ENCODE measurements at regions not wholly inside any gene's neighbourhood (a gene's known extent, or its start where the extent isn't known, plus 50 kb on each side); places are given as distances from the start of the nearest gene placed in this dataset.
"Not testable (repeated sequence)": the region's sequence is repeated elsewhere in the genome, so short reads cannot be mapped to it uniquely, and the experiment has no call there.

- no peak for DNase-seq
Observed at GRCh38 chr7:10648289-10648688, 325.4 kb upstream of the PHF14 start.

- DNase-seq: not testable (repeated sequence)
Observed at GRCh38 chr7:10649120-10649519, 324.6 kb upstream of the PHF14 start.

DNA sequence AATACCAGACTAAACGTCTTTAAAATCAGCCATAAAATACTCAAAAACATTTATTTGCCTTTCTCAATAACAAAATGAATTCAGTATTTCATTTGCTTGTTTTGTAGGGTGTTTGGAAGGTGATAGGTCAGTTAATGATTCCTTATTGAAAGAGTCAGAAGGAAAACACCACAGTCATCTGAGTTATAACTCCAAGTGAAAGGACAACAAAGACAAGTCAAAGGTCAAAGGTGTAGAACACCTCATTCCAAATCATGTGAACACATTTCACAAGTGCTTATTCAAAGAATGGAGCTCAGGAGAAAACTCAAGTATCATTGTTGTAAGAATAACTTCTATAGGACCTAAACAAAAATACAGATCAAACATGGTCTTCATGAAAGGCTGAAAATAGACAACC lies 318.6 kb upstream of the PHF14 start:
- no peak for DNase-seq

GRCh38 chr7:10657201-10657600 lies 316.5 kb upstream of the PHF14 start:
- DNase-seq: no peak

- no peak for DNase-seq
Observed at GRCh38 chr7:10657837-10658236, 315.8 kb upstream of the PHF14 start.

- no peak for DNase-seq
Observed at GRCh38 chr7:10662491-10662890, 311.2 kb upstream of the PHF14 start.

DNA sequence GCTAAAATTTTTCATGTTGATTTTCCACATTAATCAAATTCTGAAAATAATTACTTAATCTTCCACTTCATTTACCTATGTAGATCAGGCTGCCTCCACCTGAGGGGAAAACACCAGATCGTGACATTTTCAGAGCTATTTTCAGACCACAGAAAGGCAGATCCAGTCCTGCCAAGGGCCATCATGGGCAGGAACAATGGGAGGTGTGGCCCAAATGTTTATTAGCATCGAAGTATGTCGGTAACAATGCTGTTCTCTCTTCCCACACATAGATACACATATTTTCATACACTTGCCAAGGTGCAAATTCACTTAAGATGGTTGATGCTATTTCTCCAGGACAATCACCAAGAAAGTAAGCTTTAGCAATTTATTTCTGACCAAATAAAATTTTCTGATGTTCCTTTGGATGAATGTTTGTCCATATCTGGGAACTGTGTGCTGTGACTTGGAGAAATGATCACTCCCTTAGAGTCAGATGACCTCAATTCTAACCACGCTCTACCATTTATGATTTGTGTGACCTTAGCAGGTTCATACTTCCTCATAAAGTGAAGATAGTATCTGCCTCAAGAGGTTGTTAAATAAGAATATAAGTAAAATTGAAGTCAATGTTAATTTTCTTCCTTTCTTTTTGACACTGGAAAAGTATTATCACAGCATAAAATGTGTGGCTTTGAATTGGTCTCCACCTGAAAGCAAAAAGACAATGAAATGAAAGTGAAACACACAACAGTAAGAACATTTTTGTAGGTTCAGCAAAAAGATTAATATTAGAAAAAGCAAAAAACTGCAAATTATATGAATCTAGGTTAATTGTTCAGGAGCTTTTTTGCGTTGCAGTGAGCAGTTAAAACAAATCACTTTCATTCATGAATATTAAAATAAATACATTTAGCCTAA lies 310.4 kb upstream of the PHF14 start:
- DNase-seq: no peak

- no peak for DNase-seq
Observed at GRCh38 chr7:10672186-10672585, 301.5 kb upstream of the PHF14 start.

DNA sequence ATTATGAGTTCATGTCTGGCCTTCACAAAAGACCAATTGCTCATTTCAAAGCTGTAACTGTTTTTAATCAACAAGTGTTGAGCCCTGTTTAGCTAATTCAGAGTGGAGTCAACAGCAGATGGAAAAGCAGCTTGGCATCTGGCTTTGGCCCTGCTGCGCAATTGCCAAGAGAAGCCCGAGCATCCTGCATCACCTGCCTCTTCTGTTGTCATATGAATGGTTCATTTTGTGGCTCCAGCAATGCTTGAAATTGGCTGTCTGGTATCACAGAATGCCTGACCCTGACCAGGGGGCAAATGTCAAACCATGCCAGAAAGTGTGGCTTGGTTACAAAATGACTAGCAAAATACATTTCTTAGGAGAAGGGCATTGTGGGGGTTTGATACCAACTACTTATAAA lies 296.5 kb upstream of the PHF14 start:
- DNase-seq: no peak

- DNase-seq: no peak
Observed at GRCh38 chr7:10677668-10678232, 295.9 kb upstream of the PHF14 start.

DNA sequence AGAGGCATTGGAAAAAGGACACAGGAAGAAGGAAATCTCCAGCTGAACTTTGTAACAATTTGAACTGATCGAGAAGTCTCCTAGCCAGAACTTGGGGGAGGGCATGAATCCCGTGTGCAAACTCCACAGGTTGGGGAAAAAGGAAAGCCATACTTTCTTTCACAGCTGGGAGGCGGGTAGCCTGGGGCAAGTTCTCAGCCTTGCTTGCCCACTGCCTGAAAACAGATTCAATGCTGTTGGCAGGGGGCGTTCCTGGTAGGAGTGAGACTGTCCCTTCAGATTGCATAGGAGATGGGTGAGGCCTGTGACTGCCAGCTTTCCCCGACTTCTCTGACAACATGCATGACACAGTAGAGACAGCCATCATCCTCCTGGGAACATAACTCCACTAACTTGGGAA lies 289.1 kb upstream of the PHF14 start:
- DNase-seq: no peak

GRCh38 chr7:10685040-10685439 lies 288.6 kb upstream of the PHF14 start:
- no peak for DNase-seq

GRCh38 chr7:10688544-10688943 lies 285.1 kb upstream of the PHF14 start:
- no peak for DNase-seq

- no peak for DNase-seq
Observed at GRCh38 chr7:10696064-10696463, 277.6 kb upstream of the PHF14 start.

DNA sequence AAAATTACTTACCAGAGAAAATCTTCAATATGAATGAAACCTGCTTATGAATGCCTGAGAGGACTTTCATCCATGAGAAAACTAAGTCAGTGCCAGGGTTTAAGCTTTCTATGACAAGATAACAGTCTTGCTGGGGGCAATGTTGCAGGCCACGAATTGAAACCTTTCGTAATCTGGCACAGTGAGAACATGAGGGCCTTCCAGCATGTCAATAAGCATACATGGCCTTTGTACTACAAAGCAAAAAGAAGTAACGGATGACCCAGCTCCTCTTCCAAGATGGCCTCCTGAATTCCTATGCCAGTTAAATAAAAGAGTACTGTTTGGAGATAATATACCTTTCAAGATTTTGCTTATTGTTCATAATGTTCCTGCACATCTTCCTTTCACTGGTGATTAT lies 270.6 kb upstream of the PHF14 start:
- no peak for DNase-seq

DNA sequence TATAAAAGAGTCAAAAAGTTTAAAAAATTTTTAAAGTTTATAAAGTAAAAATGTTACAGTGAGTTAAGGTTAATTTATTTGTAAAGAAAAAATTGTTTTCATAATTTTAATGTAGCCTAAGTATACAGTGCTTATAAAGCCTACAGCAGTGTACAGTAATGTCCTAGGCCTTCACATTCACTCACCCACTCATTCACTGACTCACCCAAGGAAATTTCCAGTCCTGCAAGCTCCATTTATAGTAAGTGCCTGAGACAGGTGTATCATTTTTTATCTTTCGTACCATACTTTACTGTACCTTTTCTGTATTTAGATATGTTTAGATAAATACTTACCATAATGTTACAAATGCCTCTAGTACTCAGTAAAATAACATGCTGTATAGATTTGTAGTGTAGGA lies 269.7 kb upstream of the PHF14 start:
- DNase-seq: no peak

- DNase-seq: no peak
Observed at GRCh38 chr7:10704653-10705052, 269.0 kb upstream of the PHF14 start.

DNA sequence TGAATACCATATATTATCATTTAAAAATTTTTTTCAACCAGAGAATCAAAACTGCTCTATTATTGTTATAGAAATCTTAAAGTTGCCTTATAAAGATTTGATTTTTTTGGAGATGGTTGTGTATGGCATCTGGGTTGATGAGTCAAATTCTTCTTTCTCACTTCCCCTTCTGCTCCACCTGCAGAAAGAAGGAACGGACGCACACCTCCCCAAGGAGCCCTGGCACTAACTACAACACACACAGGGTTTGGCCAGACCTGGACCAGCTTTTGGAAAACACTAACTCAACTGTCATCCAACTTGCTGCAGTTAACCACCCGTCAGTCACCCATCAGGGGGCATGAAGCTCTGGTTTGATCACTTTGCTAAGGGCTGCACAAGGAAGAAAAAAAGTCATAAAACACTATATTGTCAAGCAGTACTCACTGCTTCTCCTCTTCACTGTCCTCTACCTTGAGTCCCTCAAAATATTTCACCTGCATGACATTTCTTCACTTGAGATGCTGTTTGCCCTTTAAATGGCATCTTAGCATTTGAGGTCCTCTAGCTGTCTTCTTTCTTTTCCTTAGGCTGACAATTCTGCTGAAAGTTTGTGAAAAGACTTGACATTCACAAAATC lies 266.7 kb upstream of the PHF14 start:
- no peak for DNase-seq

DNA sequence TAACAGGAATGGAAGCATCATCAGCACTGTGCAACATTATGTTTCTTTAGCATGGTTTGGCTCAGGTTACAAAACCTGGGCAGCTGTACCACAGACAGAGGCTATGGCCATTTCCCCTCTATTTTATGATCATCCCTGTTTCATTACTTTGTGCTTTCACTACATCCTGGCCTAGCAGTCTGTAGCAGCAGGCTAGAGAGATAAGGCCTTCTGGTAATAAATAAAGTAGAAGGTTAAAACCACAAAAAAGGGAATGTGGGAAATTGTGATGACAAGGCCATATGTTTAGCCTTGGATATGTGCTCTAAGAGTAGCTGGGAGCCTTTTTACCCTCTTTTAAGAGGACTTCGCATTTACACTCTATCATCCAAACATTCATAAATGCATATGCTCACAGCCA lies 266.2 kb upstream of the PHF14 start:
- DNase-seq: no peak

DNA sequence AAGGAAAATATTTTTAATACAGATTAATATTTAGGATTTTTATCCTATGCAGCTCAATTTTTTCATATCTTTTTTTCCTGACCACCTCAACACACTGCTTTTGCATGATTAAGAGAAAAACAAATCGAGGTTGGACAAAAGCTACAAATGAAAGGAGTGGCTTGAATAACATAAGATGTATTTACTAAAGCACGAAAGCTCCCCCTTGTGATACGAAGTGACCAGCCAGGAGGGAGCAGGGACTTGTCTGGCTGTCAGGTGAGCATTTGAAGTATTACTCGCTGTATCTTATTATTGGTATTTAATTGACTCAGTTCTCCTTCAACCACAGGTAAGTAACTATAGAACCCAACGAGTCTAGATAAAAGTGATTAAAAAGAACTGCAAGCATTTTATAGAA lies 265.2 kb upstream of the PHF14 start:
- no peak for DNase-seq

- no peak for DNase-seq
Observed at GRCh38 chr7:10718768-10719167, 254.9 kb upstream of the PHF14 start.

- DNase-seq: no peak
Observed at GRCh38 chr7:10720042-10720441, 253.6 kb upstream of the PHF14 start.

- no peak for DNase-seq
Observed at GRCh38 chr7:10721289-10721688, 252.4 kb upstream of the PHF14 start.

DNA sequence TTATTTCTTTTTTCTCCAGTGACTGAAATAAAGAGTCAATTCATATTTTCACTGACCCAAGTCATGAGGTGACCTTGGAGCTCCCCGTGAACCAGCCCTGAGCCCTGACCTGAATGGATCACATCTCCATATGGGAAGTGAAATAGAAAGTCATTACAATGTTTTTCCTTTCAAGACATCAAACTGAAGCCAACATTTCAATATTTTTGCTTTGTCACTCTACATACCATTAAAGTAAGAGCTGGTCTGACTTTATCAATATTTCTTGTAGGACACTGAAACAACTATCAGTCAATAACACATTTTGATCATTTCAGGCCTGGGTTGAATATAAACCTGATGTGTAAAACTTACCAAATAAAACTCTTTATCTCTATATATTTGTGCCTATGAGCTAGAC lies 249.8 kb upstream of the PHF14 start:
- DNase-seq: no peak
